Endodermal cell (in vitro differentiated cells): ENCODE measurements at regions not wholly inside any gene's neighbourhood (a gene's known extent, or its start where the extent isn't known, plus 50 kb on each side); places are given as distances from the start of the nearest gene placed in this dataset.
"Not testable (repeated sequence)": the region's sequence is repeated elsewhere in the genome, so short reads cannot be mapped to it uniquely, and the experiment has no call there.

ENCODE experiments used
- DNase-seq: peaks from one replicate; pipeline ENCODE4 v3.0.0-alpha.2; 2017
- H3K27ac ChIP-seq: 2 replicates; pipeline ENCODE4 v1.5.1; 2013; ENCODE audit warnings: mild to moderate bottlenecking, low read depth, low read length, moderate library complexity
- H3K27me3 ChIP-seq: 2 replicates; pipeline ENCODE4 v1.6.1; 2013; ENCODE audit warnings: mild to moderate bottlenecking, low read length, moderate library complexity; ENCODE audit not compliant: insufficient read depth, control insufficient read depth, poor library complexity, severe bottlenecking
- H3K36me3 ChIP-seq: 2 replicates; pipeline ENCODE4 v1.7.0; 2013; ENCODE audit warnings: mild to moderate bottlenecking, low read length, moderate library complexity; ENCODE audit not compliant: control insufficient read depth, insufficient read depth
- H3K4me1 ChIP-seq: one replicate; pipeline ENCODE4 v1.7.0; 2013; ENCODE audit warnings: low read length; ENCODE audit not compliant: control insufficient read depth, insufficient read depth
- H3K4me3 ChIP-seq: 2 replicates; pipeline ENCODE4 v1.5.1; 2013; ENCODE audit warnings: mild to moderate bottlenecking, low read length, moderate library complexity
- H3K9ac ChIP-seq: 2 replicates; pipeline ENCODE4 v1.6.1; 2013; ENCODE audit warnings: mild to moderate bottlenecking, low read length, moderate library complexity; ENCODE audit not compliant: poor library complexity, severe bottlenecking; ENCODE audit errors: extremely low read depth
- H3K9me3 ChIP-seq: 2 replicates; pipeline ENCODE4 v1.6.1; 2013; ENCODE audit warnings: mild to moderate bottlenecking, low read length, moderate library complexity; ENCODE audit not compliant: control insufficient read depth
- H3K27ac Mint-ChIP-seq: 2 replicates; pipeline ENCODE4 v1.8.0; 2020; ENCODE audit warnings: mixed read lengths
- H3K27me3 Mint-ChIP-seq: 2 replicates; pipeline ENCODE4 v1.8.0; 2021; ENCODE audit warnings: mild to moderate bottlenecking, mixed read lengths; ENCODE audit not compliant: insufficient read depth
- H3K36me3 Mint-ChIP-seq: 2 replicates; pipeline ENCODE4 v1.8.0; 2020; ENCODE audit warnings: low read depth, mixed read lengths
- H3K4me1 Mint-ChIP-seq: 2 replicates; pipeline ENCODE4 v1.8.0; 2020; ENCODE audit warnings: mixed read lengths
- H3K4me3 Mint-ChIP-seq: 2 replicates; pipeline ENCODE4 v1.8.0; 2020; ENCODE audit warnings: mild to moderate bottlenecking, moderate library complexity, mixed read lengths
- H3K9me3 Mint-ChIP-seq: 2 replicates; pipeline ENCODE4 v1.8.0; 2020; ENCODE audit warnings: mild to moderate bottlenecking, mixed read lengths
- WGBS, 2 experiments: methylation state at CpG; one replicate each; pipeline versions ENCODE4 v1.1.5 to v1.1.7; 2013; ENCODE audit warnings: missing lambda C conversion rate in 2 of 2, mixed read lengths in 1 of 2; ENCODE audit not compliant: insufficient coverage in 1 of 2, insufficient read length in 1 of 2; 5-methylcytosine and 5-hydroxymethylcytosine counted together
- TF ChIP-seq, protein P1 (sequence below): fragments of 200-600 bp; sonication (generic); conservative IDR thresholded peaks from 2 replicates; pipeline ENCODE4 v1.5.0; 2021; ENCODE audit warnings: antibody characterized with exemption, mild to moderate bottlenecking

DNA sequence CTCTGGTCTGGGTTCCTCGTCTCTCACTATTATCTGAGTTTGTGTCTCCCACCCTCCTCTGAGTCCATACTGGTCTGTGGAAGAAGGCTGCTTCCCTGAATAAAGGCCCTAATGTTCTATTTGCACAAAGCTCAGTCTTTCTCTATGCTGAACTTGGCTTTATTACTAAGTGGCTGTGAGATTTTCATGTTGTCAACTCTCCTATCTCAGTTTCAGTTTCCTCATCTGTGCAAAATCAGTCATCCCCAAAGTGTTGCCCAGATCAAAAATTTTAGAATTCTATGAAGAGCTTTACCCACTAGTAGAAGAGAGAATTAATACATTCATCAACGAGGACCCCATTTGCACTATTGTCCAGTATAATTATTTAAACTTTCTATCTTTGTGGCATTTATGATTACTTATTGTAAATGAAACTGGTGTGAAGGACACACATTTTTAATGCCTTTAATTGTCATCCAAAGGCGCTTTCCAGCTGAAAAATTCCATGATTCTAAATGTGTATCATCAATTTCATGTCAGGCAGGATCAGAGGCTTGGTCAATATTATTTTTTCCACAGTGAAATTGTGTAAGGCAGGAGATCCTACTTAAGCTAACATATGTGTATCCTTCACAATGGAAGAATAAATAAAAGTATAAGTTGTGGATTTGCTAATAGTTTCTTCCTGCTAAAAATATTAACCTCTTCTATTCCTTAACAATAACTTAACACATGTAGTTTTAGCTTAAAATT is 79.1 kb upstream of the EEA1 start:
- Mint-ChIP-seq H3K27ac (peak overlapping the region; percentile 94), H3K36me3 (peaks cover 43% of the 10 kb centered on the region), H3K9me3 (no peaks in the 10 kb centered on the region), H3K4me3 (peak overlapping the region; percentile 71), H3K4me1 (peaks cover 56% of the 10 kb centered on the region), H3K27me3 (no peaks in the 10 kb centered on the region)
- WGBS, 2 experiments = 63 to 68% methylated on average over 2 to 3 of the region's 3 CpGs
- no peak for DNase-seq
- peaks cover 14% of the 10 kb centered on the region for H3K4me1 ChIP-seq
- no peaks in the 10 kb centered on the region for H3K27me3 ChIP-seq
- peak overlapping the region; percentile 96 for H3K4me3 ChIP-seq
- peak overlapping the region; percentile 81 for H3K9ac ChIP-seq
- no peaks in the 10 kb centered on the region for H3K9me3 ChIP-seq
- H3K36me3 ChIP-seq = peaks cover 50% of the 10 kb centered on the region
- no peak overlapping the region for H3K27ac ChIP-seq
- TF ChIP-seq, protein P1, sequence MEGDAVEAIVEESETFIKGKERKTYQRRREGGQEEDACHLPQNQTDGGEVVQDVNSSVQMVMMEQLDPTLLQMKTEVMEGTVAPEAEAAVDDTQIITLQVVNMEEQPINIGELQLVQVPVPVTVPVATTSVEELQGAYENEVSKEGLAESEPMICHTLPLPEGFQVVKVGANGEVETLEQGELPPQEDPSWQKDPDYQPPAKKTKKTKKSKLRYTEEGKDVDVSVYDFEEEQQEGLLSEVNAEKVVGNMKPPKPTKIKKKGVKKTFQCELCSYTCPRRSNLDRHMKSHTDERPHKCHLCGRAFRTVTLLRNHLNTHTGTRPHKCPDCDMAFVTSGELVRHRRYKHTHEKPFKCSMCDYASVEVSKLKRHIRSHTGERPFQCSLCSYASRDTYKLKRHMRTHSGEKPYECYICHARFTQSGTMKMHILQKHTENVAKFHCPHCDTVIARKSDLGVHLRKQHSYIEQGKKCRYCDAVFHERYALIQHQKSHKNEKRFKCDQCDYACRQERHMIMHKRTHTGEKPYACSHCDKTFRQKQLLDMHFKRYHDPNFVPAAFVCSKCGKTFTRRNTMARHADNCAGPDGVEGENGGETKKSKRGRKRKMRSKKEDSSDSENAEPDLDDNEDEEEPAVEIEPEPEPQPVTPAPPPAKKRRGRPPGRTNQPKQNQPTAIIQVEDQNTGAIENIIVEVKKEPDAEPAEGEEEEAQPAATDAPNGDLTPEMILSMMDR = no peak

- WGBS, 2 experiments = 89 to 92% methylated on average over 7 of the region's 7 CpGs
- H3K9ac ChIP-seq = peak overlapping the region; percentile 81
- not testable (repeated sequence) for H3K27ac Mint-ChIP-seq, H3K9me3 Mint-ChIP-seq, DNase-seq, H3K27ac ChIP-seq, H3K9me3 ChIP-seq, H3K4me1 ChIP-seq, H3K27me3 Mint-ChIP-seq, H3K27me3 ChIP-seq
- peaks cover 57% of the 10 kb centered on the region for H3K36me3 ChIP-seq
- H3K4me3 Mint-ChIP-seq = peak overlapping the region; percentile 71
- H3K4me1 Mint-ChIP-seq = peaks cover 50% of the 10 kb centered on the region
- peaks cover 47% of the 10 kb centered on the region for H3K36me3 Mint-ChIP-seq
- H3K4me3 ChIP-seq = peak overlapping the region; percentile 96
These were observed 79.8 kb upstream of the EEA1 start for GRCh38 chr12:93008880-93009279.

GRCh38 chr12:93009533-93009932 is 80.4 kb upstream of the EEA1 start:
- no peak overlapping the region for H3K27ac Mint-ChIP-seq
- peaks cover 52% of the 10 kb centered on the region for H3K36me3 Mint-ChIP-seq
- Histone ChIP-seq H3K4me1 (peaks cover 7% of the 10 kb centered on the region), H3K27me3 (no peaks in the 10 kb centered on the region), H3K36me3 (peaks cover 62% of the 10 kb centered on the region), H3K9ac (no peak overlapping the region), H3K9me3 (no peaks in the 10 kb centered on the region), H3K27ac (no peak overlapping the region), H3K4me3 (peak overlapping the region; percentile 96)
- 95 to 100% methylated on average over 2 to 3 of the region's 3 CpGs for WGBS, 2 experiments
- no peaks in the 10 kb centered on the region for H3K9me3 Mint-ChIP-seq
- DNase-seq = no peak
- peak overlapping the region; percentile 71 for H3K4me3 Mint-ChIP-seq
- no peaks in the 10 kb centered on the region for H3K27me3 Mint-ChIP-seq
- H3K4me1 Mint-ChIP-seq = peaks cover 52% of the 10 kb centered on the region
- TF ChIP-seq, protein P1 = no peak
